PC-3 (cell line): ENCODE measurements at regions not wholly inside any gene's neighbourhood (a gene's known extent, or its start where the extent isn't known, plus 50 kb on each side); places are given as distances from the start of the nearest gene placed in this dataset.

Source experiments
- ATAC-seq: fragments of 200-7000 bp; cut with Tn5 transposase; 2 replicates; pipeline ENCODE4 v1.9.1; 2020; ENCODE audit warnings: mild to moderate bottlenecking, moderate library complexity
- BruUV-seq: library from RNA; stranded (reverse); fragments of 400-500 nt; replicated peaks from 2 replicates; lab custom pipeline; 2021; lab: Mats Ljungman, UMichigan
- CTCF ChIA-PET: fragments of 300-600 bp; sonication (Branson Sonifier 250); formaldehyde crosslinking; loops from one replicate; lab custom pipeline; 2022; ENCODE audit warnings: antibody characterized with exemption; lab: Charles Lee
- POLR2A ChIA-PET: fragments of 300-600 bp; sonication (Branson Sonifier 250); formaldehyde crosslinking; loops from one replicate; lab custom pipeline; 2022; ENCODE audit warnings: antibody characterized with exemption; ENCODE audit not compliant: unreplicated experiment; lab: Charles Lee
- DNase-seq: peaks from one replicate; pipeline ENCODE4 v3.0.0-alpha.2; 2015
- H2AFZ ChIP-seq: fragments of 300-600 bp; sonication (generic); 2 replicates; pipeline ENCODE4 v1.6.0; 2016; ENCODE audit warnings: antibody characterized with exemption, low read length
- H3F3A ChIP-seq: fragments of 300-600 bp; sonication (generic); one replicate; pipeline ENCODE4 v1.6.0; 2017; ENCODE audit warnings: antibody characterized with exemption, low read length, control low read depth, mild to moderate bottlenecking; ENCODE audit not compliant: unreplicated experiment
- H3K27ac ChIP-seq: fragments of 300-600 bp; sonication (generic); 2 replicates; pipeline ENCODE4 v1.5.1; 2016; ENCODE audit warnings: mild to moderate bottlenecking, low read length
- H3K27me3 ChIP-seq: fragments of 300-600 bp; sonication (generic); 2 replicates; pipeline ENCODE4 v1.6.1; 2016; ENCODE audit warnings: low read length, mixed read lengths
- H3K36me3 ChIP-seq: fragments of 300-600 bp; sonication (generic); 2 replicates; pipeline ENCODE4 v1.6.1; 2016; ENCODE audit warnings: low read depth, mixed run types, low read length, mixed read lengths
- H3K4me1 ChIP-seq: fragments of 300-600 bp; sonication (generic); 2 replicates; pipeline ENCODE4 v1.5.1; 2016; ENCODE audit warnings: low read length; ENCODE audit not compliant: insufficient read depth
- H3K4me2 ChIP-seq: fragments of 300-600 bp; sonication (generic); 2 replicates; pipeline ENCODE4 v1.6.0; 2016; ENCODE audit warnings: low read length
- H3K4me3 ChIP-seq: fragments of 300-600 bp; sonication (generic); 2 replicates; pipeline ENCODE4 v1.5.1; 2016; ENCODE audit warnings: mild to moderate bottlenecking, low read length, mixed read lengths
- H3K79me2 ChIP-seq: fragments of 300-600 bp; sonication (generic); 2 replicates; pipeline ENCODE4 v1.6.1; 2017; ENCODE audit warnings: low read length, mixed read lengths
- H3K9ac ChIP-seq: fragments of 300-600 bp; sonication (generic); 2 replicates; pipeline ENCODE4 v1.6.0; 2016; ENCODE audit warnings: mild to moderate bottlenecking, low read length
- H3K9me2 ChIP-seq: fragments of 300-600 bp; sonication (generic); replicated peaks from 2 replicates; pipeline ENCODE4 v1.6.1; 2016; ENCODE audit warnings: mixed run types, low read length, mixed read lengths
- H3K9me3 ChIP-seq: fragments of 300-600 bp; sonication (generic); 2 replicates; pipeline ENCODE4 v1.6.1; 2016; ENCODE audit warnings: low read length, mixed read lengths
- H4K20me1 ChIP-seq: fragments of 300-600 bp; sonication (generic); 2 replicates; pipeline ENCODE4 v1.6.1; 2016; ENCODE audit warnings: low read length, mixed read lengths
- EZH2 ChIP-seq: fragments of 300-600 bp; sonication (generic); IDR thresholded peaks from one replicate; pipeline ENCODE4 v1.6.1; 2017; ENCODE audit warnings: antibody characterized with exemption, mild to moderate bottlenecking, low read length; ENCODE audit not compliant: unreplicated experiment
- EZH2phosphoT487 ChIP-seq: fragments of 300-600 bp; sonication (generic); IDR thresholded peaks from 2 replicates; pipeline ENCODE4 v1.6.1; 2018; ENCODE audit warnings: mild to moderate bottlenecking, antibody characterized with exemption, low read length, borderline replicate concordance
- intact Hi-C: fragments of 100-400 bp; cut with micrococcal nuclease; formaldehyde crosslinking; loops from 2 replicates; pipeline ENCODE4 v1.9.0; 2023
- TF ChIP-seq, protein P1 (sequence below): fragments of 300-600 bp; sonication (generic); conservative IDR thresholded peaks from 2 replicates; pipeline ENCODE4 v1.5.1; 2017; ENCODE audit warnings: antibody characterized with exemption, low read depth, mild to moderate bottlenecking, low read length

DNA sequence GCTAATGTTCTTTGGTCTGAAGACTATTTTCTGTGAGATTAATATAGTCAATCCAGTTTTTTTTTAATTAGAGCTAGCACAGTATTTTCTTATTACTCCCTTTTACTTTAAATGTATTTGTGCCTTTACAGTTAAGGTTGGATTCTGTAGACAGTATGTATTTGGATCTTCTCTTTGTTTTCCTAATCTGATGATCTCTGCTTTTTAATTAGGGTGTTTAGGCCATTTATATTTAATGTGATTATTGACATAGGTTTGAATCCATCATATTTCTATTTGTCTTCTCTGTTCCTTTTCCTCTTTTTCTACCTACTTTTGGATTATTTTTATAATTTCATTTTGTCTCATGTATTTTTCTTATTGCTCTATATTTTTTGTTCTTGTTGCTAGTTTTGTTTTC is 437.7 kb downstream of the CPS1 start:
- BruUV-seq = no TSS peak
- Histone ChIP-seq H3K36me3 (no peaks in the 10 kb centered on the region), H3K4me3 (no peak overlapping the region), H2AFZ (no peak overlapping the region), H3K4me2 (no peak overlapping the region), H3K9me3 (no peaks in the 10 kb centered on the region), H3K9ac (no peak overlapping the region), H3K27me3 (no peaks in the 10 kb centered on the region), H4K20me1 (no peaks in the 10 kb centered on the region), H3K27ac (no peak overlapping the region), H3K79me2 (no peaks in the 10 kb centered on the region), H3K4me1 (no peaks in the 10 kb centered on the region), H3K9me2 (no peaks in the 10 kb centered on the region), H3F3A (no peaks in the 10 kb centered on the region)
- ATAC-seq = no peak
- no peak for DNase-seq
- POLR2A ChIA-PET = no interaction called here
- CTCF ChIA-PET = no interaction called here
- intact Hi-C loops = no loop called here
- TF ChIP-seq, protein P1, sequence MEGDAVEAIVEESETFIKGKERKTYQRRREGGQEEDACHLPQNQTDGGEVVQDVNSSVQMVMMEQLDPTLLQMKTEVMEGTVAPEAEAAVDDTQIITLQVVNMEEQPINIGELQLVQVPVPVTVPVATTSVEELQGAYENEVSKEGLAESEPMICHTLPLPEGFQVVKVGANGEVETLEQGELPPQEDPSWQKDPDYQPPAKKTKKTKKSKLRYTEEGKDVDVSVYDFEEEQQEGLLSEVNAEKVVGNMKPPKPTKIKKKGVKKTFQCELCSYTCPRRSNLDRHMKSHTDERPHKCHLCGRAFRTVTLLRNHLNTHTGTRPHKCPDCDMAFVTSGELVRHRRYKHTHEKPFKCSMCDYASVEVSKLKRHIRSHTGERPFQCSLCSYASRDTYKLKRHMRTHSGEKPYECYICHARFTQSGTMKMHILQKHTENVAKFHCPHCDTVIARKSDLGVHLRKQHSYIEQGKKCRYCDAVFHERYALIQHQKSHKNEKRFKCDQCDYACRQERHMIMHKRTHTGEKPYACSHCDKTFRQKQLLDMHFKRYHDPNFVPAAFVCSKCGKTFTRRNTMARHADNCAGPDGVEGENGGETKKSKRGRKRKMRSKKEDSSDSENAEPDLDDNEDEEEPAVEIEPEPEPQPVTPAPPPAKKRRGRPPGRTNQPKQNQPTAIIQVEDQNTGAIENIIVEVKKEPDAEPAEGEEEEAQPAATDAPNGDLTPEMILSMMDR = no peak
- TF ChIP-seq EZH2 = no peak
- no peak for TF ChIP-seq EZH2phosphoT487

DNA sequence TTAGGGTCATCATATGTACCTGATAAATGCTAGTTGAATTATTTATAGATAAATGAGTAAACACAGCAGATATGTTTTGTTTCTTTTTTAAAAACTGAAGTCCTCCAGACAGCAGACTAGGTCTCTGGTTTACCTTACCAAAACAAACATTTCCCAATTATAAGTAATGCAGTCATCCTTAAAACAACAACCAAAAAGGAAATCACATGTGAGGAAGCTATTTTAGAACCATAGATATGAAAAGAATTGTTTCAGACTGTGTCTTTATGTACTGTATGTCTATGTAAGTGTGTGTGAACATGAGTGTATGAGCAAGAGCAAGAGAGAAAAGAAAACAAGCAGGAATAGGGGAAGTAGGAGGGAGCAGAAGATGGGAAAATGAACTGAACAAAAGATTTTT is 441.0 kb downstream of the CPS1 start:
- no peak overlapping the region for H3K4me2 ChIP-seq
- DNase-seq = no peak
- H3F3A ChIP-seq = no peaks in the 10 kb centered on the region
- H3K27me3 ChIP-seq = 0 out of 2 replicates have a peak, but pooled peaks cover 5% of the 10 kb centered on the region
- H2AFZ ChIP-seq = no peak overlapping the region
- CTCF ChIA-PET = no interaction called here
- TF ChIP-seq EZH2 (no peak), EZH2phosphoT487 (no peak)
- TF ChIP-seq, protein P1 = no peak
- H3K9me3 ChIP-seq = no peaks in the 10 kb centered on the region
- H3K4me3 ChIP-seq = no peak overlapping the region
- no peak overlapping the region for H3K9ac ChIP-seq
- ATAC-seq = peak; percentile 29
- no peaks in the 10 kb centered on the region for H4K20me1 ChIP-seq
- H3K36me3 ChIP-seq = no peaks in the 10 kb centered on the region
- POLR2A ChIA-PET = no interaction called here
- H3K27ac ChIP-seq = no peak overlapping the region
- BruUV-seq = no TSS peak
- H3K79me2 ChIP-seq = no peaks in the 10 kb centered on the region
- no peaks in the 10 kb centered on the region for H3K9me2 ChIP-seq
- H3K4me1 ChIP-seq = no peaks in the 10 kb centered on the region
- intact Hi-C loops = no loop called here

GRCh38 chr2:210998334-210998733 is 441.9 kb downstream of the CPS1 start:
- no peak for TF ChIP-seq EZH2phosphoT487
- TF ChIP-seq, protein P1 = no peak
- Histone ChIP-seq H3K79me2 (no peaks in the 10 kb centered on the region), H3K27me3 (0 out of 2 replicates have a peak, but pooled peaks cover 5% of the 10 kb centered on the region), H3F3A (no peaks in the 10 kb centered on the region), H3K36me3 (no peaks in the 10 kb centered on the region), H3K4me2 (no peak overlapping the region), H3K9me3 (no peaks in the 10 kb centered on the region), H3K27ac (no peak overlapping the region), H3K9me2 (no peaks in the 10 kb centered on the region), H3K4me3 (no peak overlapping the region), H3K4me1 (no peaks in the 10 kb centered on the region), H3K9ac (no peak overlapping the region), H2AFZ (no peak overlapping the region), H4K20me1 (no peaks in the 10 kb centered on the region)
- POLR2A ChIA-PET = no interaction called here
- CTCF ChIA-PET = no interaction called here
- DNase-seq (no peak), ATAC-seq (no peak)
- no TSS peak for BruUV-seq
- intact Hi-C loops = no loop called here
